ENCODE measurements at regions not wholly inside any gene's neighbourhood (a gene's known extent, or its start where the extent isn't known, plus 50 kb on each side); places are given as distances from the start of the nearest gene placed in this dataset.

DNA sequence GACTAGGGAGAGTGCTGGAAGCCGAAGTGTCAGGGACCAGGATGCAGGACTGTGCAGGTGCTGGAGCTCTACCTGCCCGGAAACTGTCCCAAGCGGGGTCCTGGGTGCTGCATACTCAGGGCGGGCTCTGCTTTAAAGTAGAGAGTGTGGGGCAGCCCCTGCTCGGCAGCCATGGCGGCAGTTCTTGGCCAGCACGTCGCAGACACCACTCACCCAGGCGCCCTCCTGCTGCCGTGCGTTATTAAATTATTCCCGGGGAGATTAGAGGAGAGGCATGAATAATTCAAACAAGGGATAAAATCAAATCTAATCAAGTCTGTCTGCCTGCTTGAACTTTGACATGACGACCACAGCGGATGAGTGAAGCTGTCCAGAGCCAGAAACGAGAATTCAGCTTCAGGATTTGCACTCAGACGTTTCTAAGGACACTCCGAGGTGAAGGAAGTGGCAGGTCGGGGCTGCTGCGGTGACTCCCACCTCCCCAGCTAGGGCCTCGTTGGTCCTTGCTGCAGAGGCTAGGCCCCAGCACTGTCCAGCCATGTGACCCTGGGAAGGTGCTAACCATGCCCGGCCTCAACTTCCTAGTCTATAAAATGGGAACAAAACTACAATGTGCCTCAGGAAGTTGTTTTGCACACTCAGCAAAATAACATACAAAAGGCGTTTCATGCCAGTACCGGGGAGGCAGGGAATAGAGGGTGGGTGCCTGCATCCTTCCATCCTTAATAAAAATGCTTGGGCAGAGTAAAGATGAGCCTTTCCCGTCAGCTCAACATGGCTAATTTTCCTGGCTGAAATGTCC is 91.3 kb upstream of the ADAMTS2 start:
- no peak overlapping the region for H3K27ac ChIP-seq
- DNase-seq: no peak
- no peaks in the 10 kb centered on the region for H3K36me3 ChIP-seq (replicated peaks in 1 of 2)
- H3K4me1 ChIP-seq (replicated peaks in 1 of 2): peaks cover 0 to 4% of the 10 kb centered on the region in 2 donors
- no peaks in the 10 kb centered on the region for H3K27me3 ChIP-seq
- no peak overlapping the region for H3K4me3 ChIP-seq
- intact Hi-C loops (cut with DNase I): no loop called here
- no peak for TF ChIP-seq POLR2A (IDR thresholded peaks at IDR 0.05)
- TF ChIP-seq, protein P1, sequence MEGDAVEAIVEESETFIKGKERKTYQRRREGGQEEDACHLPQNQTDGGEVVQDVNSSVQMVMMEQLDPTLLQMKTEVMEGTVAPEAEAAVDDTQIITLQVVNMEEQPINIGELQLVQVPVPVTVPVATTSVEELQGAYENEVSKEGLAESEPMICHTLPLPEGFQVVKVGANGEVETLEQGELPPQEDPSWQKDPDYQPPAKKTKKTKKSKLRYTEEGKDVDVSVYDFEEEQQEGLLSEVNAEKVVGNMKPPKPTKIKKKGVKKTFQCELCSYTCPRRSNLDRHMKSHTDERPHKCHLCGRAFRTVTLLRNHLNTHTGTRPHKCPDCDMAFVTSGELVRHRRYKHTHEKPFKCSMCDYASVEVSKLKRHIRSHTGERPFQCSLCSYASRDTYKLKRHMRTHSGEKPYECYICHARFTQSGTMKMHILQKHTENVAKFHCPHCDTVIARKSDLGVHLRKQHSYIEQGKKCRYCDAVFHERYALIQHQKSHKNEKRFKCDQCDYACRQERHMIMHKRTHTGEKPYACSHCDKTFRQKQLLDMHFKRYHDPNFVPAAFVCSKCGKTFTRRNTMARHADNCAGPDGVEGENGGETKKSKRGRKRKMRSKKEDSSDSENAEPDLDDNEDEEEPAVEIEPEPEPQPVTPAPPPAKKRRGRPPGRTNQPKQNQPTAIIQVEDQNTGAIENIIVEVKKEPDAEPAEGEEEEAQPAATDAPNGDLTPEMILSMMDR (IDR thresholded peaks at IDR 0.05): no peak
- WGBS, 4 donors: 63 to 82% (median 77%) methylated on average over 24 of the region's 24 CpGs
- no peaks in the 10 kb centered on the region for H3K9me3 ChIP-seq (replicated peaks in 1 of 3)

DNA sequence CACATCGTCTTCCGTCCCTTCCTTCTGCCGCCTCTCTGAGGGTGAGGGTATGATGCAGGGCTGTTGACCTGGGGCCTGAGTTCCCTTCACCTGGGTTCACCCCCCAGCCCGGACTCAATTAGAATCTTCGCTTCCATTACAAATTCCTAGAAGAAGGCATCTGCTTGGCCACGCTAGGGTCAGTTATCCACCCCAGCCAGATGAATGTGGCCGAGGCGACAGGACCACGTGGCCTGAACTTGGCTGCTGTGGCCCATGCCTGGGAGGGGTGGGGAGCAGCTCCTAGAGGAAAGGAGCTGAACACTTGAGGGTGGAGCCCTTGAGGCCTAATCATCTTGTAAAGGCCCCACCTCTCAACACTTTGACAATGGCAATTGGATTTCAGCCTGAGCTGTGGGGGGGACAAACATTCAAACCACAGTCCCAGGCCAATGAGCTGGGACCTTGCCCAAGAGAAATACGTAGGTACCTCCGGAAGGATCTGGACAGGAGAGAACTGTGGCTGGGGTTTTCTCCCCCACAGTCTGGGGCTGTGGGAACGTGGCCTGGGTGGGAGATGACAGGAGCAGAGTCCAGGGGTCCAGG is 90.6 kb upstream of the ADAMTS2 start:
- Histone ChIP-seq H3K27ac (no peak overlapping the region), H3K27me3 (no peaks in the 10 kb centered on the region), H3K4me1 (replicated peaks in 1 of 2) (peaks cover 0 to 4% of the 10 kb centered on the region in 2 donors), H3K4me3 (no peak overlapping the region), H3K9me3 (replicated peaks in 1 of 3) (no peaks in the 10 kb centered on the region), H3K36me3 (replicated peaks in 1 of 2) (no peaks in the 10 kb centered on the region)
- 78 to 85% (median 82%) methylated on average over 12 of the region's 12 CpGs for WGBS, 4 donors
- intact Hi-C loops (cut with DNase I): no loop called here
- peak in 2 of 7 donors; percentile 8 to 30 for DNase-seq
- TF ChIP-seq POLR2A (IDR thresholded peaks at IDR 0.05): no peak
- TF ChIP-seq, protein P1 (IDR thresholded peaks at IDR 0.05): no peak

DNA sequence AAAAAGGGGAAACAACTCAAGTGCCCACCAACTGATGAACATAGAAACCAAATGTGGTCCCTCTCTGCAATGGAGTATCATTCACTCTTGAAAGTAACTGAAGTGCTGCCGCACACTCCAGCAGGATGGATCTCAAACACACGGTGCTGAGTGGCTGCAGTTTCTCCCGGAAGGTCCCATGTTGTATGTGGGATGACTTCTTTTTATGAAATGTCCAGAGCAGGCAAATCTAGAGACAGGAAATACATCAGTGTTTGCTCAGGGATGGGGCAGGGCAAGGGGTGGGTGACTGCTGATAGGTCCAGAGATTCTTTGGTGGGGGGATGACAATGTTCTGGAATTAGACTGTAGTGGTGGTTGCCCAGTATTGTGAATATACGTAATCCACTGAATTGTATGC is 89.9 kb upstream of the ADAMTS2 start:
- no peaks in the 10 kb centered on the region for H3K36me3 ChIP-seq (replicated peaks in 1 of 2)
- no peak overlapping the region for H3K4me3 ChIP-seq
- DNase-seq: no peak
- intact Hi-C loops (cut with DNase I): no loop called here
- peaks cover 0 to 4% of the 10 kb centered on the region in 2 donors for H3K4me1 ChIP-seq (replicated peaks in 1 of 2)
- WGBS, 4 donors: 86 to 90% (median 88%) methylated on average over 4 of the region's 4 CpGs
- no peaks in the 10 kb centered on the region for H3K27me3 ChIP-seq
- H3K27ac ChIP-seq: no peak overlapping the region
- no peaks in the 10 kb centered on the region for H3K9me3 ChIP-seq (replicated peaks in 1 of 3)
- no peak for TF ChIP-seq POLR2A (IDR thresholded peaks at IDR 0.05)
- TF ChIP-seq, protein P1 (IDR thresholded peaks at IDR 0.05): no peak

DNA sequence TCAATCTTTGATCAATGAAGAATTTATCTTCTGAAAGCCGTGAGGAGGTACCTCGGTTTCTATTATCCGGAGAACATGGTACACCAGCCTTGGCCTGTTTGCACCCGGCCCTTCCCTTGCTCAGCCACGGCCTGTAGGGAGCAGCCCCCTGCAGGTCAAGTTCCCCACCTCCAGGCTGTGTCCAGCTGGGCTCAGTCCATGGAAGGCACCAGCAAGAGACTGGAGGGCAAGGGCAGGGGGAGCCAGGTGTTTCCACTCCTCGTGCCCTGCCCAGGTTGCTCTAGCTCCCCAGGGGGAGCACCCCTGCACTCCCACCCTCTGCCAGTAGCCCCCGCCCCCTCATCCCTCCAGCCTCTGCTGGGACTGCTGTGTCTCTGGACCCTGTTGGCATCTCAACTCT is 87.3 kb upstream of the ADAMTS2 start:
- no peaks in the 10 kb centered on the region for H3K36me3 ChIP-seq (replicated peaks in 1 of 2)
- WGBS, 4 donors: 69 to 76% (median 75%) methylated on average over 6 to 7 of the region's 7 CpGs
- no peak overlapping the region for H3K4me3 ChIP-seq

More for the DNA sequence above, 87.3 kb upstream of the ADAMTS2 start:
- H3K4me1 ChIP-seq (replicated peaks in 1 of 2): no peaks in the 10 kb centered on the region
- H3K9me3 ChIP-seq (replicated peaks in 1 of 3): no peaks in the 10 kb centered on the region
- H3K27me3 ChIP-seq: no peaks in the 10 kb centered on the region
- intact Hi-C loops (cut with DNase I): no loop called here
- no peak for TF ChIP-seq POLR2A (IDR thresholded peaks at IDR 0.05)
- TF ChIP-seq, protein P1 (IDR thresholded peaks at IDR 0.05): no peak
- DNase-seq: no peak
- no peak overlapping the region for H3K27ac ChIP-seq

Measured in adrenal gland (tissue), 9 donors.